ENCODE measurements at regions not wholly inside any gene's neighbourhood (a gene's known extent, or its start where the extent isn't known, plus 50 kb on each side); places are given as distances from the start of the nearest gene placed in this dataset.
A peak's percentile ranks its signal among the peaks of the same experiment; 100 is the strongest.
"Not testable (repeated sequence)": the region's sequence is repeated elsewhere in the genome, so short reads cannot be mapped to it uniquely, and the experiment has no call there.

- Histone ChIP-seq H3K9ac (ENCODE audit: low read length in 3 of 3) (no peak overlapping the region), H3K27ac (ENCODE audit: low read depth in 2 of 2, low read length in 2 of 2) (no peak overlapping the region), H3K4me3 (ENCODE audit: low read length in 3 of 3) (no peak overlapping the region), H3K27me3 (ENCODE audit: control insufficient read depth, insufficient read depth, low read length) (no peaks in the 10 kb centered on the region), H3K9me3 (ENCODE audit: control insufficient read depth in 2 of 3, insufficient read depth in 1 of 3, low read length in 3 of 3) (no peaks in the 10 kb centered on the region), H3K36me3 (ENCODE audit: control insufficient read depth in 2 of 3, insufficient read depth in 3 of 3, low read length in 3 of 3) (no peaks in the 10 kb centered on the region), H3K4me1 (ENCODE audit: control insufficient read depth in 2 of 3, insufficient read depth in 2 of 3, low read depth in 1 of 3, low read length in 3 of 3) (no peaks in the 10 kb centered on the region)
- no peak for FAIRE-seq
- DNase-seq, result no peak
- no peak for TF ChIP-seq CTCF (IDR thresholded peaks at IDR 0.05; ENCODE audit: borderline replicate concordance, extremely low read depth, insufficient read depth)
- intact Hi-C loops (cut with DNase I), result no loop called here
These were observed 610.4 kb upstream of the CDH10 start for GRCh38 chr5:25255128-25255527.

GRCh38 chr5:25241981-25242380, 597.2 kb upstream of the CDH10 start:
- H3K9me3 ChIP-seq (ENCODE audit: control insufficient read depth in 2 of 3, insufficient read depth in 1 of 3, low read length in 3 of 3), result no peaks in the 10 kb centered on the region
- FAIRE-seq, result no peak
- intact Hi-C loops (cut with DNase I), result no loop called here
- H3K4me1 ChIP-seq (ENCODE audit: control insufficient read depth in 2 of 3, insufficient read depth in 2 of 3, low read depth in 1 of 3, low read length in 3 of 3), result no peaks in the 10 kb centered on the region
- no peak overlapping the region for H3K4me3 ChIP-seq (ENCODE audit: low read length in 3 of 3)
- no peak for TF ChIP-seq CTCF (IDR thresholded peaks at IDR 0.05; ENCODE audit: borderline replicate concordance, extremely low read depth, insufficient read depth)
- no peak overlapping the region for H3K27ac ChIP-seq (ENCODE audit: low read depth in 2 of 2, low read length in 2 of 2)
- no peaks in the 10 kb centered on the region for H3K36me3 ChIP-seq (ENCODE audit: control insufficient read depth in 2 of 3, insufficient read depth in 3 of 3, low read length in 3 of 3)
- H3K27me3 ChIP-seq (ENCODE audit: control insufficient read depth, insufficient read depth, low read length), result no peaks in the 10 kb centered on the region
- DNase-seq, result no peak
- H3K9ac ChIP-seq (ENCODE audit: low read length in 3 of 3), result no peak overlapping the region

- H3K36me3 ChIP-seq (ENCODE audit: control insufficient read depth in 2 of 3, insufficient read depth in 3 of 3, low read length in 3 of 3); H3K27ac ChIP-seq (ENCODE audit: low read depth in 2 of 2, low read length in 2 of 2); H3K9me3 ChIP-seq (ENCODE audit: control insufficient read depth in 2 of 3, insufficient read depth in 1 of 3, low read length in 3 of 3); H3K27me3 ChIP-seq (ENCODE audit: control insufficient read depth, insufficient read depth, low read length); H3K4me3 ChIP-seq (ENCODE audit: low read length in 3 of 3); DNase-seq; intact Hi-C loops (cut with DNase I); H3K4me1 ChIP-seq (ENCODE audit: control insufficient read depth in 2 of 3, insufficient read depth in 2 of 3, low read depth in 1 of 3, low read length in 3 of 3); H3K9ac ChIP-seq (ENCODE audit: low read length in 3 of 3): not testable (repeated sequence)
- peak; percentile 6 for FAIRE-seq
These were observed 593.9 kb upstream of the CDH10 start for GRCh38 chr5:25238720-25239119.

GRCh38 chr5:25224316-25224982, 579.7 kb upstream of the CDH10 start:
- H3K9ac ChIP-seq (ENCODE audit: low read length in 3 of 3), result no peak overlapping the region
- H3K4me1 ChIP-seq (ENCODE audit: control insufficient read depth in 2 of 3, insufficient read depth in 2 of 3, low read depth in 1 of 3, low read length in 3 of 3), result no peaks in the 10 kb centered on the region
- DNase-seq (peak in 2 of 5 donors; percentile 2 to 7), FAIRE-seq (no peak)
- H3K27ac ChIP-seq (ENCODE audit: low read depth in 2 of 2, low read length in 2 of 2), result no peak overlapping the region
- H3K27me3 ChIP-seq (ENCODE audit: control insufficient read depth, insufficient read depth, low read length), result no peaks in the 10 kb centered on the region
- intact Hi-C loops (cut with DNase I), result no loop called here
- no peak for TF ChIP-seq CTCF (IDR thresholded peaks at IDR 0.05; ENCODE audit: borderline replicate concordance, extremely low read depth, insufficient read depth)
- no peaks in the 10 kb centered on the region for H3K36me3 ChIP-seq (ENCODE audit: control insufficient read depth in 2 of 3, insufficient read depth in 3 of 3, low read length in 3 of 3)
- no peak overlapping the region for H3K4me3 ChIP-seq (ENCODE audit: low read length in 3 of 3)
- no peaks in the 10 kb centered on the region for H3K9me3 ChIP-seq (ENCODE audit: control insufficient read depth in 2 of 3, insufficient read depth in 1 of 3, low read length in 3 of 3)

- H3K36me3 ChIP-seq (ENCODE audit: control insufficient read depth in 2 of 3, insufficient read depth in 3 of 3, low read length in 3 of 3); H3K27ac ChIP-seq (ENCODE audit: low read depth in 2 of 2, low read length in 2 of 2); FAIRE-seq; H3K9ac ChIP-seq (ENCODE audit: low read length in 3 of 3); H3K4me3 ChIP-seq (ENCODE audit: low read length in 3 of 3); H3K4me1 ChIP-seq (ENCODE audit: control insufficient read depth in 2 of 3, insufficient read depth in 2 of 3, low read depth in 1 of 3, low read length in 3 of 3); intact Hi-C loops (cut with DNase I); H3K27me3 ChIP-seq (ENCODE audit: control insufficient read depth, insufficient read depth, low read length); H3K9me3 ChIP-seq (ENCODE audit: control insufficient read depth in 2 of 3, insufficient read depth in 1 of 3, low read length in 3 of 3): not testable (repeated sequence)
- DNase-seq, result peak in 1 of 5 donors; percentile 60
These were observed 555.1 kb upstream of the CDH10 start for GRCh38 chr5:25199902-25200301.
